Kasumi-1 (cell line): ENCODE measurements at regions not wholly inside any gene's neighbourhood (a gene's known extent, or its start where the extent isn't known, plus 50 kb on each side); places are given as distances from the start of the nearest gene placed in this dataset.
"Not testable (repeated sequence)": the region's sequence is repeated elsewhere in the genome, so short reads cannot be mapped to it uniquely, and the experiment has no call there.

ENCODE experiments used
- DNase-seq, 2 experiments: peaks; one replicate each; lab custom pipeline; 2025; lab: John Stamatoyannopoulos, UW

DNA sequence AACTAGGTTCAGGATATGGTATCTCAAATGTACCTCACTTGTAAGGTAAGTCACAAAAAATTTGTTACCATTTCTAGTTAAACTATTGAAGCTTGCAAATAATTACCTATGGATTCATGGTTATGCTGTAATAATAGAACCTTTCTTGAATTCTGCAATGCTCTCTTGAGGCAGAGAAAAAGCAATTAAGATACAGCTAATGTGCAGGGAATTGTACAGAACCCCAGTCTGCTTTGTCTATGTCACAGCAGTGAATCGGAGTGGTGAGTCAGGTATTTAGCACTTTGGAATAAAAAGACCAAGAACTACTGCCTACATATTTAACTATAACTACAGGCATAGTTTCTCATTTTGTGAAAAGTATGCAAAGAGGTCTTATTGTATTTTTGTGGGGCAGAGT, 228.7 kb upstream of the GOT2 start:
- no peak for DNase-seq

DNA sequence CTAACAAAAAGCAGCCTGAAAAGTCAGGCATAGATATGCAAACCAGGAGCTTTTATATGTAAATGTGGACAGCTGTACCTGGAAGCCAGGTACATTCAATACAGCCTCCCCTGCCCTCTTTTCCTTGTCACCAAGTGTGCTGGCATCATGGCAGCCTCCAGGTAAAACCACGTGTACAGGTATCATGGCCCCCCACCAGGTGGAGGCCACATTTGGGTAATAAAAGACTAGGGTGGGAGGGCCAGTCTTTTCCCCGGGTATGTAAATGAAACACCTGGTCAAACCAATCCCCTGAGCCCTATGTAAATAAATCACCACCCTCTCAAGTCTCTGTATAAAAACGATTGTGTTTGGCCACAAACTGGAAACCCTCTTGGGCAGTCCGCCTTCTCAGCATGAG, 226.4 kb upstream of the GOT2 start:
- no peak for DNase-seq

DNA sequence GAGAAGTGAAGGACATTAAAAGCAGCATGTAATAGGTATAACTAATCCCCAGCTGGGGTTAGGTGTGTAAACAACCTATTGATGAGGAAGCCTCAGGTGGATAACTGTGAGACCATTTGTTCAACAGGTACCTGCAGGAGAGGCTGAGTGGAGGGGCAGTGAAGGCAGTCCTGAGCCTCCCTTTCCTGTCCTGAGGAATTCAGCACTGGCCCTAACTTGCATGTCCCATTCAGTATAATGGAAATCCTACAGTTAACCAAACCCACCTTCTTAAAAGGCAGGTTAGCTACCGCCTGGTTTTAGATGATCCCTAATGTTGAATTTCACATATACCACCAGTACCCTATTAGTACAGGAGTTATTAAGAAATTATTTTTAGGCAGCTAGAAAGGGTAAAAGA, 225.9 kb upstream of the GOT2 start:
- no peak for DNase-seq

DNA sequence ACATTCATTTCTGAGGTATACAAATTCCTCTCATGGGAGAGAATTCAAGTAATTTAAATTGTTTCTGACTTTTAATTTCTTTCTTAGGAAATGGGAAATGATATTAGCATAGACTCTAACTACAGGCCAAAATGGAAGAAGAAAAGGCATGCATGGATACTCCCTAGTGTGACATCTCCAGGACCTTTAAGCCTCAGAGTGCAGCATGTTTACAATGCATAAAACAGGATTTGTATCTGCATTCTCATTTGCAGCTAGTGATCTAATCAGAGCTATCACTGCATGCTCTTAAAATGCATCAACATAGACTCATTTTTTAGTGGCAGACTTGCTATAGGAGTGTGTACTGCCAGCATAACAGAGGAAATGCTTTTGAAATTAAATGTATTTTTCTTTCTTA, 224.6 kb upstream of the GOT2 start:
- no peak for DNase-seq

DNA sequence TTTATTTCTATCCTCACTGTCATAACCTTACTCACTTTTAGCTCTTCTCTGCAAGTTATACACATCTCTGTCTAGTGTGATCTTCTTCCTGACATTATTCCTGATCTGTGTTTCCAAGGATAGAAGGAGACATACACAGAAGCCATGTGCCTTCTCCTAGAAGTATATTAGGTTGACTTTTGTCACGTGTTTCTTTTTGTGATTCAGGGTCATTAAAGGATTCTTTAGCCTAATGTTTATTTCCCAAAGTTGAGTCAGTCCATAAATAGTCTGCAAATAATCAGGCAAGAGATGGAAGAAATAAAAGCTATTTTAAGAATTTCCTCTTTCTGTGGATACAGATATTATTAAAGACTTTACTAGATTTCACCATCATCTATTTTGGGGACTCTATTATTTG, 214.1 kb upstream of the GOT2 start:
- DNase-seq = no peak

DNA sequence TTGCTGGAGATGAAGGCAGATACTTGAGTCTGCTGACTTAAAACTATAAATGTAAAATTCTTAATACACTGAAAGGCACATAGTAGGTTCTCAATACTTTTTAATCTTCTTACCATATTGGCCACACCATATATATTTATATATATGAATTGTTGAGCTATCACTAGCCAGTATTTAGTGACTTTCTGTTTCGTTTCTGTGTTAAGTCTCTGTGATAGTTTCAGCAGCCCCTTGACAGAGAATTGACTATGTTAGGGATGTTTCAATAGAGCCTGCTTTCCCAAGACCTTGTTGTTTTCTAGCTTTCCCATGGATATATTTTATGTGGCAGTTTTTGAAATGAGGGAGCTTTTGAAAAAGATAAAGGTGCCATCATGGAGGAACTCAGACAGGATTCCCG, 206.5 kb upstream of the GOT2 start:
- no peak for DNase-seq

DNA sequence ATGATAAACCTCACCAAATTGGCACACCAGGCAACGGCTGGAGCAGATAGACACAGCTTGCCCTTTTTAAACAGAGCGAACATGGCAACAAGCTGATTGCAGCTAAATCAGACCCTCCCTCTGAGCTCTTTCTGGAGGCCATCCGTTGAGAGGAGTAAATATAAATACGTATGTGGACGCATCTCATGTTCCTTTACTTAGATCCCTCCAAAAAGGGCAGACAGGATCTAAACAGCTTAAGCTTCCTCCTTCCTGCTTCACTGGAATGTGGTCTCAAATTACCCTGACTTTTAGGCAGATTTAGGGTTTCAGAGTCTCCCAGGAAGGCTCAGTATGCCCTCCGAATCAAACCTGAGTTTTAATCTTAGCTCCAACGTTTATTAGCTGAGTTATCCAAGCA, 204.7 kb upstream of the GOT2 start:
- no peak for DNase-seq

DNA sequence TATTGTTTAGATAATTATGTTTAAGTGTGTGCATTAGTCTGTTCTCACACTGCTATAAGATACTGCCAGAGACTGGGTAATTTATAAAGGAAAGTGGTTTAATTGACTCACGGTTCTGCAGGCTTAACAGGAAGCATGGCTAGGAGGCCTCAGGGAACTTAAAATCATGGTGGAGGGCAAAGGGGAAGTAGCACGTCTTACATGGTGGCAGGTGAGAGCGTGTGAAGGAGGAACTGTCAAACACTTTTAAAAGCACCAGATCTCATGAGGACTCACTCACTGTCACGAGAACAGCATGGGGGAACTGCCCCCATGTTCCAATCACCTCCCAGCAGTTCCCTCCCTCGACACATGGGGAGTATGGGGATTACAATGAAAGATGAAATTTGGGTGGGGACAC, 203.5 kb upstream of the GOT2 start:
- DNase-seq = peak; percentile 52 to 73

DNA sequence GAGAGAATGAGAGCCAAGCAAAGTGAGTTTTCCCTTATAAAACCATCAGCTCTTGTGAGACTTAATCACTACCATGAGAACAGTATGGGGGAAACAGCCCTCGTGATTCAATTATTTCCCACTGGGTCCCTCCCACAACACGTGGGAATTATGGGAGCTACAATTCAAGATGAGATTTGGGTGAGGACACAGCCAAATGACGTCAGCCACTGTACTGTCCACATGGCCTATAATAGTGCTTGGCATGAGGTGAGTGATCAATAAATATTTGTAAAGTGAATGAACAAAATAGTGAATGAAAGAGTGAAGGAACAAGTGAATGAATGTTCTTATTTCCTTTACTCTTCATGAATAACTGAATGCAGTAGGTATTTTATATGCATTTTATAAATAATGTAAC, 199.1 kb upstream of the GOT2 start:
- no peak for DNase-seq

DNA sequence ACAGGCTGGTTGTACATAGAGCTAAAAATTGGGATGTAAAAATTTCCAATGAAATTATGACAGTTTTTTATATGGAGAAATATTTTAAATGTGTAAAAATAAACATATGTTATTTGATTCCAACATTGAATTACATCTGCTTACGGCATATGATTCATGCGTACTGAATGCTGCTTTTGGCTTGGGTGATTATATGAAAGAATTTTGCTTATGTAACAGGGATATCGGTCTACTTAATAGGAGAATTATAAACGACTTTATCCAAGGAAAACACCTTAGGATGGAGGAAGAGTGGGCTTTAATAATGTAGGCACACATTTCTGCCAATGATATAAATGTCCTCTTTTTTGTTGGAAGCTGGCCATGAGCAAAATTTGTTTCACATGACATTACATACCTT, 197.3 kb upstream of the GOT2 start:
- no peak for DNase-seq

DNA sequence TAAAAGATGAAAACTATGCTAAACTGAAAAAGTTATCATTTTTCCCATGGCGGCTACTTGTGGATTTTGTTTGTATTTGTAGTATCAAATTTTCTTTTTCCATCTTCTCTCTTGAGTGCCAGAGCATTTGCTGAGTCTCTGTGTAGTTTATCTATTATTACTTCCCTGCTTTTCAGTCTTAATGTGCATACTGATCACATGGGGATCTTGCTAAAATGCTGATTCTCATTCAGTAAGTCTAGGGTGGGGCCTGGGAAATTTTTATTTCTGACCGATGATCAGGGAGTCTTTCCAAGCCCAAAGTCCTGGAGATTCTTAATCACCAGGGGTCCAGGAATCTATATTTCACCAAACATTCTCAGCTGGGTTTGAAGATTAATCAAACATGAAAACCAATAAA, 189.0 kb upstream of the GOT2 start:
- DNase-seq = no peak

DNA sequence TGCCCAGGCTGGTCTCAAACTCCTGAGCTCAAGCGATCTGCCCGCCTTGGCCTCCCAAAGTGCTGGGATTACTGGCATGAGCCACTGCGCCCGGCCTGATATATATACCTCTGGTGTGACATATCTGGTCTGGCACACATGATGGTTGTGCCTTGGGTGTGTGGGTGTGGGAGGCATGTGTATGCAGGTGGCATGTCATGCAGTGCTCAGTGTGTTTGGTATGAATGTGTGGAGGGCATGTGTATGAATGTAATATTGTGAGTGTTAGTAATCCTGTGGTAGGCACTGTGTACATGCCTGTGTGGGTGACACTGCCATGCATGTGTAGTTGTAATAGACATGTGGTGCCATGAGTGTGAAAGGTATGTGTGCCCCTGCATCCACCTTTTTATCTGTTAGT, 179.3 kb upstream of the GOT2 start:
- DNase-seq = no peak

DNA sequence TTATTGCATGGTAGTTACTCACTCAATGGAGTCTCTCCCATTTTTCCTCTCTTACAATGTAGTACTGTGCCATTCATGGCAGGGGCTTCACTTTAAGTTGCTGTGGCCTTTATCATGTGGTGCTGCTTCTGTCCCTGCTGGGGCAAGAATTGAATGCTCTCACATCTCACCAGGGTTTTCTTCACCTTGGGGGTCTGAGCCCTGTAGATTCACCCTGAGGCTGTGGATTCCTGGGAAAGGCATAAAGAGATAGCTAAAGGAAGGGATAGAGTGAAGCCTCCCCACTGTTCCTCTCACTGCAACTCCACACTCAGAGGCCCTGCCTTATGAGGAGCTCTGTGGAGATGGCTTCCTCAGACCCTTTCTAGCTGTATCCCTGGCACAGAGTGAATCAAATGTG, 178.5 kb upstream of the GOT2 start:
- no peak for DNase-seq

DNA sequence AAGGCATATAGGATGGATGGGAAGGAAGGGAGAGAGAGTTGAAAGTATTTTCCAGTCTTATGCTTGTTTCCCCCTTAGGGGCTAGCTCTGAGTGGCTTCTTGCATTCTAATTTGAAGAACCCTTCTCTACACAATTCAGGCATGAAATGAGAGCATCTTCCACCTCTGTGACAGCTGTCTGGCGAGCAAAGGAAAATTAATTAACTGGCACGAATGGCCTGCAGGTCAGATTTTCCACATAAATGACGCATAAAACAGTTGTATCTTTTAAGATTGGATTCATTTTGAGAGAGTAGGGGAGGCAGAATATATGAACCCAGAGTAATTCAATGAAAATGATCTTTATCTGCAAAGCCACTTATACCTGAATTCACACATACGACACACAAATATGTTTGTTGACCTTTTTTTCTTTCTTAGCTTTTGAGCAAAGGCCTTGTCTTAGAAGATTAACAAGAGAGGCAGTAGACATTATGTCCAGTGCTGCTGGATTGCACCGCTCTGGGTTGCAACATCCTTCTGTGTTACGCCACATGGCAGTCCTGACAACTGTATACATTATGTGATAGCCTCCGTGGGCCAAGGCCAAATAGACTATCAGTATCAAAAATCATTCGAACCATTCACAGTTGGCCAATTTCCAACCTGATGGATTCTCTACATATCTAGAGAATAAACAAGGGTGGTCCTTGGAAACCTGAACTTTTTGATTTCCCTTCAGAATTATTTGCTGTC, 173.0 kb upstream of the GOT2 start:
- no peak for DNase-seq

DNA sequence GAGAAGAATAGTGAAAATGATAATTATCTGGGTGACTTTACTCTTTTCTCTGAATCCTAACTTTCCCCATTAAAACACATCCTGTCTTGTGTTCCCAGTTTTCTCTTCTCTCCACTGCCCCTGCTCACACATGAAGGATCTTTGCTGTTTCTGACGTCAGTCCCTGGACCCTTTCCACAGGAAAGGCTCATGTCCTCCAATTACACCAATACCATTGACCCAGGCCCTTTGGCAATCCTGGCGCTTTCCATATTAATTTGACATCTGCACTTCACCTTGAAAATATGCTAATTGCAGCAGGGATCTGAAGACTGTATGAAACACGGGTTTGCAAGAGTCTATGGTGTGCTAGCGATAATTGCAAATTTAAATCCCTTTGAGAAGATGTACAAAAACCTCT, 170.2 kb upstream of the GOT2 start:
- no peak for DNase-seq

DNA sequence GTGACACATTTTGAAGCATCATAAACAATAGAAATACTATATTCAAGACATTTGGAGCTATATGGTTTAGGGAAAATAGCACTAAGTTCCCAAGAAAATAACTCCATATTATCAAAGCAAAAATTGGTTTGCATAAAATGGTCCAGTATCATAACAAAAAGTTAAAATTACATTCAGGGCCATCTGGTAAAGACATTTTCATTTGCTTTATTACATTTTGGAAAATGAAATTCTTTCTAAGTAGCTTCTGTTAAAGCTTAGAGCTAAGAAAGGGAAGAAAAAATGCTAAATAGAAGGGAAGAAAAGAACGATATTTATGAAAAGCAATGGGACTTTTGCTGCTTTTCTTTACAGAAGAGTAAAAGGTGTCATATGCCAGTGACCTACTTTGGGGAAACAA, 155.4 kb upstream of the GOT2 start:
- DNase-seq = no peak

DNA sequence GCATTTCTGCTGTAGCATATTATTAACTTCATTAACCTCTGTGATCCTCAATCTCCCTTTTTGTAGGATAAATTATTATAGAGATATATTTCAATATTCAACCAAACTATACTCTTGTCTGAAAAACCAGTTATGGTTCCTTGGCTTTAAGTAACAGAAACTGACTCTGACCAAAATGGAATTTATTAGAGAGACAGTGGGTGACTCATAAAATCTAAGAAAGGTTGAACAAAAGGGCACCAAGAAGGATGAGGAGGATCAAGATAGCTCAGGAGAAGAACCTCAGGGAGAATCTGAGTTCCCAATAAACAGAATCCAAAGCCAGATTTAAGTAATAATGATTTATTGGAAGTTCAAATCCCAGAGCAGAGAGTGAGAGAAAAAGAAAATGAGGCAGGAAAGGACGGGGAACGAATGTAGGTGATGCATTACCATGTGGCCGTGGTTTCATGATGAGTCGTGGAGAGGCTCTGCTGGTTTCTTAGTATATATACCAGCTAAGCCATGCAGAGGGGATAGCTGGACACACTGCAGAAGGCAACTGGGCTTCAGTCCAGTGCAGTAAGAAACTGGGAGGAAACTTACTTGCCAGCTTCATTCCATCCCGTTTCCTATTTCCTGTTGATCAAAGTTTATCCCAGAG, 151.5 kb upstream of the GOT2 start:
- no peak for DNase-seq

DNA sequence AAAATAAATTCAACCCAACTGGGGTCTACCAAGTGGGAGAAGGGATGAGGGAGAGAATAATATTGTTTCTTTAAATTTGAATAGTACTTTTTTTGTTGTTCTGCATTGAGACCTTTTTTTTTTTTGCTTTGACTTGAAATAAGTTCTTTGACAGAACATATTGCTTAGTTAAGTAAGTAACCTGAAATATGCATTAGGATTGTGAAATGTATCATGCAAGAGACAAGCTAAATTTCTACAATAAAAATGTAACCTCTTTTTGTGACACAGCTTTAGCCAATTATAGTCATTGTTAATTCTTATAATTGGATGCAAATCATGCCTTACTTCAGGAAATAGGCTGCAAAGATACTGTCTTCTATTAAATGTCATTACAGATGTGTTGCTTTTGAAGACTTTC, 150.0 kb upstream of the GOT2 start:
- DNase-seq = no peak

DNA sequence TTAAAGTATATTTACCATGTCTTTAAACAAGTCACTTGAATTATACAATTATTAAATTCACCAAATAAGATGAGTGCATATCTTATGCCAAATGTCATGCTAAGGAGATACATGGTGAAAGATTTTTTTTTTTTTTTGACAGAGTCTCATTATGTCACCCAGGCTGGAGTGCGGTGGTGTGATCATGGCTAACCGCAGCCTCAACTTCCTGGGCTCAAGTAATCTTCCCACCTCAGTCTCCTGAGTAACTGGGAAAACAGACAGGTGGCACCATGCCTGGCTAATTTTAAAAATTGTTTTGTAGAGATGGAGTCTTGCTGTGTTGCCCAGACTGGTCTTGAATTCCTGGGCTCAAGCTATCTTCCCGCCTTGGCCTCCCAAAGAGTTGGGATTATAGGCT, 149.0 kb upstream of the GOT2 start:
- no peak for DNase-seq

DNA sequence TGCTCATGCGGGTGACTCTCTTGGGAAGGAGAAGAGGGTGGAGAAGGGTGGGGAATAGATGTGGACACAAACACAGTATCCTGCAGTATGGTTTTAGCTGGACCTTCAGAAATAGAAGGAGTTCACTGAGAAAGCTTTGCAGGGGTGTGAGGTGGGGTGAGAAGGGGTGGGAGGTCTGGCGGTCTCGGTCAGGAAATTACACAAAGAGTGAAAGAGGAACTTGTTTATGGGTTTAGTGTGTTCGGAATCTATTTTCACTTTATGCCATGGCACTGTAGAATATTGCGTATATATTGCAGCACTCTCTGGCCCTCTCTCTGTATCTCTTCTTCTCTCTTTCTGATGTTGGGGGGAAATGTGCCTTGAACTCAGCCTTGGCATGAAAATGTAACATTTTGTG, 148.2 kb upstream of the GOT2 start:
- peak; percentile 89 to 93 for DNase-seq

DNA sequence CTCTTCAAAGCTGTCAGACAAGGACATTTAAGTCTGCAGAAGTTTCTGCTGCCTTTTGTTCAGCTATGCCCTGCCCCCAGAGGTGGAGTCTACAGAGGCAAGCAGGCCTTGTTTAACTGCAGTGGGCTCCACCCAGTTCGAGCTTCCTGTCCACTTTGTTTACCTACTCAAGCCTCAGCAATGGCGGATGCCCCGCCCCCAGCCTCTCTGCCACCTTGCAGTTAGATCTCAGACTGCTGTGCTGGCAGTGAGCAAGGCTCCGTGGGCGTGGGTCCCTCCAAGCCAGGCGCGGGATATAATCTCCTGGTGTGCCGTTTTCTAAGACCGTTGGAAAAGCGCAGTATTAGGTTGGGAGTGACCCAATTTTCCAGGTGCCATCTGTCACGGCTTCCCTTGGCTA, 144.5 kb upstream of the GOT2 start:
- not testable (repeated sequence) for DNase-seq

DNA sequence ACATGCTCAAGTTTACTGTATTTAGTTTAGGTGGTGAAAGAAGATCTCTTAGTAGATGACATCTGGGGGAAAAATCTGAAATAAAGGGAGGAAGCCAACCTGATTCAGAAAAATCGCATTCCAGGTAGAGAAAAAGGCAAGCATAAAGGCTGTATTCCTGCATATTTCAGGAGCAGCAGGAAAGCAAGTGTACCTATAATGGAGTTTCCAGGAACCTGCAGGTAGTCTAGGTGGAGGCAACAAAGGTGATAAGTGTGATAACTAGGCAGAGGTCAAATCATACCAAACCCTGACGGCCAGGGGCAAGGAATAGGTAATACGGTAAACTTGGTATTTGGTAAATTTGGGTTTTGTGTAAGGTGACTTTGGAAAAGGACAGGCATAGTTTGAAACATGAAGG, 132.8 kb upstream of the GOT2 start:
- DNase-seq = no peak

DNA sequence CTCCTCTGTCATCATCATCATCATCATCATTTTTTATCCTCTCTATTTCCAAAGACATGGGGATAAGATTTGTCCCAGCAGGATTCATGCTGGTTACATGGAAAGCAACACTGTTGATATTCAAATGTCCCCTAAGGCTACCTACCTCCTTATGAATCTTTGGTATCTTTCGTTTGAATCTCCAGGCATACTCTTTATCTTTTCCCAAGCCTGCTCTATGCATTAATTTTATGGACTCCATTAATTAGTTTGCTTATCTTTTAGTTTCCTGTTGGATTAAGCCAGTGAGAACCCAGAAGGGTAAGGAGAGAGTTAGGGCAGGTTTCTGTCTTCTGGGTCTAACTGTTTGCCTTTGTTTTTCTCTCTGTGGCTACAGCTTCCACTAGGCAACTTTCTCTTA, 129.6 kb upstream of the GOT2 start:
- DNase-seq = no peak

DNA sequence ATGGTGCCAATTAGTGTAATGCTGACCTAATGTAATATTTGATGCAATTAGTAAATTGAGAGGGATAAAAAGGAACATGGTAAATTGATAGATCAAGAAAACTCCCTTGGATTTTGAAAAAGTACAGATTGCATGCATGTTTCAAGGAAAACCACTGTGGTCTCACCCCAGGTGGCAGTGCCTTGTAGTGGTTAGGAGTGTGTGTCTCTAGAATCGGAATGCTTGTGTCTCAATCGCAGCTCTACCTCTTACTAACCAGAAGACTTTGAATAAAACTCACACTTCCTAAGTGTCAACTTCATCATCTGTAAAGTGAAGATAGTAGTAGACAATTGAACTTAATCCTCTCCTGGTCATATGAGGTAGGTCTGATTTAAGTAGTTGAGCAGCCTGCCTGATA, 128.9 kb upstream of the GOT2 start:
- DNase-seq = no peak
